Coronary artery (tissue), 2 donors: ENCODE measurements at regions not wholly inside any gene's neighbourhood (a gene's known extent, or its start where the extent isn't known, plus 50 kb on each side); places are given as distances from the start of the nearest gene placed in this dataset.

ENCODE experiments used
- DNase-seq: peaks from one replicate; pipeline ENCODE4 v3.0.0-alpha.2; 2017; ENCODE audit warnings: low spot score
- H3K27ac ChIP-seq, 2 donors: fragments of 200-600 bp; sonication (generic); one replicate each; pipeline ENCODE4 v1.5.1; 2016 to 2019
- H3K4me3 ChIP-seq: fragments of 200-600 bp; sonication (generic); 2 replicates; pipeline ENCODE4 v1.5.1; 2016; ENCODE audit warnings: mild to moderate bottlenecking, moderate library complexity
- CTCF ChIP-seq: fragments of 200-600 bp; sonication (generic); IDR thresholded peaks from one replicate; pipeline ENCODE4 v1.5.1; 2019; ENCODE audit warnings: antibody characterized with exemption

GRCh38 chr16:82567175-82567574, 59.6 kb upstream of the CDH13 start:
- H3K27ac ChIP-seq: no peak overlapping the region
- no peak for DNase-seq
- no peak for TF ChIP-seq CTCF
- H3K4me3 ChIP-seq: no peak overlapping the region

DNA sequence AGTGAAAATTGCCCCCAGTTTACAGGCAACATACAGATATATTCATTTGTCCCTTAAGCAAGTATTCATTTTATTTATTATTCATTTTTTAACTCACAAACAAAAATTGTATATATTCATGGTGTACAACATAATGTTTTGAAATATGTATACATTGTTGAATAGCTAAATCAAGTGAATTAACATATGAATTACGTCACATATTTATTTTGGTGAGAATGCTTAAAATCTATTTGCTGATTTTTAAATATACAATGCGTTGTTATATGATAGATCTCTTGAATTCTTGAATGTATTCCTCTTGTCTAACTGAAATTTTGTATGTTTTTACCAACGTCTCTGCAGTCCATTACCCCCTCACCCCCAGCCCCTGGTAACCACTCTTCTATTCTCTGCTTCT, 63.4 kb upstream of the CDH13 start:
- Histone ChIP-seq H3K4me3 (no peak overlapping the region), H3K27ac (no peak overlapping the region)
- TF ChIP-seq CTCF: no peak
- no peak for DNase-seq

- Histone ChIP-seq H3K4me3 (no peak overlapping the region), H3K27ac (no peak overlapping the region)
- no peak for DNase-seq
- no peak for TF ChIP-seq CTCF
These were observed 64.5 kb upstream of the CDH13 start for GRCh38 chr16:82562183-82562683.

DNA sequence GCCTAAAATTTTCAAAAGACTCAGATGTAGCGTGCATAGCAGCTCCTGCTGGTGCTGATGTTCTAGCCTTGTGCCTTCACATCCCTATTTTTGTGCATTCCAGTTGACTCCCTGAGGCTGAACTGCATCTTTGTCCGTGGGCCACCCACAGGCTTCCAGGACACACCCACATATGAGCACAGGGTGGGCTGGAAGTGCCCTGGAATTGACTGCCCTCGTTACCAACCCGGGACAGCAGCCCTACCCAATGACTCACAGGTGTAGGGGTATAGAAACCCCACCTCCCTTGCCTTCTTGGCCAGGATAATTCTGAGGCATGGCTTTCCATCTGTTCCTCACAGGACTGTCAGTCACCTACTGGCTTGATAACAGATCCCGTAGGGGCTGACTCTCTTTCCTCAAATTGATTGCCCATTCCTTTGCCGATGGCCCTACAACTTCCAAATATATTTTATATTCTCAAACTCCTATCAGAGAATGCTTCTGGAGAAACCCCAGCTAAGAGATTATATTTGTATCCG, 65.9 kb upstream of the CDH13 start:
- Histone ChIP-seq H3K27ac (no peak overlapping the region), H3K4me3 (no peak overlapping the region)
- no peak for TF ChIP-seq CTCF
- DNase-seq: no peak

DNA sequence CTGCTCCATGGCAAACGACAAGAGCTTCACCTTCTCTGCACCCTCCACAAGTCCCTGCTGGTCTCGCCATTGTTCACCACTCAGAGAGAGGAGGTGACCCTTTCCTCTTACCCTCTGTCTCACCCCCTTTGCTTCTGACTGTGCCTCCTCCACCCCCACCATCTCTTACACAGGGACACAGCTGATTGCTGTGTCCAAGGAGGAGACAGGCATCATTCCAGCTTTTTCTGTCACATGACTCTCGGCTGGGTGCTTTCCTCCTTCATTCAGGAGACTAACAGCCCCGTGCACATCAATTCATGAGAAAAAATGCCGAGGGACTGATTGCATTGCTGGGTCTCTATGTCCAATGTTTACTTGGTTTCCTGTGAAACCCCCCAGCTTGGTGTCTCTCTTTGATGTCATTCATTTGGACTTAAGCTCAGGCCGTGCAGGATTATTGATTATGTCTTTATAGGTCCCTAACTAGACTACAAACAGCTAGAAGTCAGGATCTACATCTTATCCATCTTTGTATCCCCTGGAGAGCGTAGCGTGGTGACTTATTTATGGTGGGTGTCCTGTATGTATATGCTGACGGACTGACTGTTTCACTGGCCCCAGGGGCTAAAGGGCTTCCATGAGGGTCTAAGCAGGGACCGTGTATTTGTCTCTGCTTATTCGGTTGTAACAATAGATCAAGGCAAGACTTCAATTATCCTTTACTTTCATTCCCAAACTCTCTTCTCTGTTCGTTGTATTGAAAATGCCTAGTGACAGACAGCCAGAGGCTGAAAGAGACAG, 82.2 kb upstream of the CDH13 start:
- TF ChIP-seq CTCF: no peak
- DNase-seq: no peak

GRCh38 chr16:82542714-82543113, 84.1 kb upstream of the CDH13 start:
- no peak for TF ChIP-seq CTCF
- Histone ChIP-seq H3K4me3 (no peak overlapping the region), H3K27ac (no peak overlapping the region)
- DNase-seq: no peak

More for the DNA sequence above, 82.2 kb upstream of the CDH13 start:
- H3K27ac ChIP-seq: no peak overlapping the region
- no peak overlapping the region for H3K4me3 ChIP-seq

- TF ChIP-seq CTCF: no peak
- Histone ChIP-seq H3K27ac (no peak overlapping the region), H3K4me3 (no peak overlapping the region)
- no peak for DNase-seq
These were observed 85.7 kb upstream of the CDH13 start for GRCh38 chr16:82541103-82541502.
